HG03280 (cell line): ENCODE measurements at regions not wholly inside any gene's neighbourhood (a gene's known extent, or its start where the extent isn't known, plus 50 kb on each side); places are given as distances from the start of the nearest gene placed in this dataset.

ENCODE experiments used
- ATAC-seq: cut with Tn5 transposase; IDR thresholded peaks from one replicate; pipeline ENCODE4 v1.9.1; 2021; ENCODE audit warnings: mild to moderate bottlenecking, moderate library complexity; ENCODE audit not compliant: unreplicated experiment

DNA sequence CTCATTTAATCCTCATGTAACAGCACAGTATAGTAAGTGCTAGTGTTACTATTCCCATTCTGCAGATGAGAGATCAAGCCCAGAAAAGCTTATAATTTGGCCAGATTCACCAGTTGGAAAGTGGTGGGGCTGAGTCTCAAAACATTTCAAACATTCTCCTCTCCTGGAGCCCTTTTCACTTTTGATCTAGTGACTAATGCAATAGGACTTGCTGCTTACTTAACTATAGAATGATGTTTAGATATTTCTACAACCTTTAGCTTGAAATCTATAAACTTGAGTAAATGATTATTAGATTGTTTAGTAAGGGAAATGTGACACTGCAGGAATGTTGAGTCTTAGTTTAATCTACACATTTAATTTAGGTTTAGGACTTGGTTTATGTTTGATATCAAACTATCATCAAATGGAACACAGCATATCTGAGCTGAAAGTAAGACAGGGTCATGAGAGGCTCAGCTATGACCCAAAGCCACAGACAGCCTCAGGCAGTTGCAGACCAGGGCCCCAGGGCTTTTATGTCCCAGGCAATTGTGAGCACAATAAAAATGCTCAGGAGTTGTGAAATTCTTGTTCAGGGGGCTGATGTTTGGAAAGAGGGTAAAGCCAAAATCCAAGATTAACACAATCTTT lies 199.5 kb upstream of the HS3ST1 start:
- no peak for ATAC-seq

DNA sequence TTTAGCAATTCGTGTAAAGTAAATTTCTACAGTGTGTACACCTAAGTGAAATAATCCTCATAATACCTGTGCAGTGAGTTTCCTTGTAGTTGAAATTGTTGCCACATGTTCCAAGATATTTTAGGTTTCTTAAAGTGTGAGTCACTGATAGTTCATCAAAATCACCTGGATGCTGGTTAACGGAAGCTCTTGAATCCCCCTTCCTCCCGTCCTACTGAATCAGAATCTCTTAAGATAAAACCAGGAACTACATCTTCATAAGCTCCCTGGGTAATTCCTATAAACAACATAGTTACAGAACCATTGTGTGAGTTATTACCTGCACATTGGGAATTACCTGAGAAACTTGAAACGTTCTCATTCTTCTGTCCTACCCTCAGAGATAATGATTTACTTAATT lies 197.4 kb upstream of the HS3ST1 start:
- no peak for ATAC-seq

DNA sequence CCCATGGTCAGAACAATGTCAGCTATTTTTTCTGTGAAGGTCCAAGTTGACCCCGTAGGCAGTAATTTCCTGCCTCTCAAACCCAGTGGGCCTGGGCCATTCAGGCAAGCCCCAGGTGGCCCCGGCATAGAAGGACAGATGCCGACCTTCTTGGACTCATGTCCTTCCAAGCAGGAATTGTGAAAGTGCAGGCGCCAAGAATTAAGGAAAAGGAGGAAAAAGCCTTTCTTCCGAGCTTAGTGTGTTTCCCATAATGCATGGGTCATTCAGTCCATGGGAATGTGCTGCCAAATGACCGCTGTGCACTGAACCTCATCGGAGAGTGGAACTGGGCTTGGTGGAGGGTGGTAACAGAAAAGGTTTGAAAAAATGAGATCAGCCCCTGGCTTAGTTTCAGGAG lies 196.5 kb upstream of the HS3ST1 start:
- ATAC-seq: no peak

DNA sequence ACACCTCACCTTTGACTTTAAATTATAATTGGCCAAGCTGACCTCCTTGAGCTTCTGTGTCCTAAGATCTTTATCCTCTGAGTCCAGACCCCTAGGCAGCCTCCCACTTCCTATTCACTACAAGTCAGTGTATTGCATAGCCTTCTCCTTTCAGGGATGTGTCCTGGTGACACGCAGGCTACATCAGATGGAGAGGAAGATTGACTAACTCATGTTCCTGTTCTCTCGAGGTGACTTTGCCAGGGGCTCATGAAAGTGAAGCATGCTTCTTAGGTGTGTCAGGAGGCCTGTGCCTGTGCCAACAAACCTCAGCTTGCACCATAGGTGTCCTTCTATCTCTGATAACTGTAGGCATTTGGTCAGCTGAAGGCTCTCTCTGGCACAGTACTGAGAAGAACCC lies 195.7 kb upstream of the HS3ST1 start:
- ATAC-seq: no peak

DNA sequence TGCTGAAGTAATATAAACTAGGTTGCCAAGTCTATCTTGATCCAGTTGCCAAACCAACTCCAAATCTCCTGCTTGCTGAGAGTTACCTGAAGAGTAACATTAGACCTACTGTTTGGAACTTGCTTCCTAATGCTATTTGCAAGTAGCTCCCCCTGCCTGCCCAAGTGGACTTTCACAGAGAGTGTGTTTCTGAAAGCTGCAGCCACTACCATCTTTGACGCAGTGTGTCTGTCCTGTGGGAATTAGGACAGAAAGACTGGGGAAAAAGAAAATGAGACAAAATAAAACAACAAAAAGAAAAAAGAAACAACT lies 195.0 kb upstream of the HS3ST1 start:
- no peak for ATAC-seq

DNA sequence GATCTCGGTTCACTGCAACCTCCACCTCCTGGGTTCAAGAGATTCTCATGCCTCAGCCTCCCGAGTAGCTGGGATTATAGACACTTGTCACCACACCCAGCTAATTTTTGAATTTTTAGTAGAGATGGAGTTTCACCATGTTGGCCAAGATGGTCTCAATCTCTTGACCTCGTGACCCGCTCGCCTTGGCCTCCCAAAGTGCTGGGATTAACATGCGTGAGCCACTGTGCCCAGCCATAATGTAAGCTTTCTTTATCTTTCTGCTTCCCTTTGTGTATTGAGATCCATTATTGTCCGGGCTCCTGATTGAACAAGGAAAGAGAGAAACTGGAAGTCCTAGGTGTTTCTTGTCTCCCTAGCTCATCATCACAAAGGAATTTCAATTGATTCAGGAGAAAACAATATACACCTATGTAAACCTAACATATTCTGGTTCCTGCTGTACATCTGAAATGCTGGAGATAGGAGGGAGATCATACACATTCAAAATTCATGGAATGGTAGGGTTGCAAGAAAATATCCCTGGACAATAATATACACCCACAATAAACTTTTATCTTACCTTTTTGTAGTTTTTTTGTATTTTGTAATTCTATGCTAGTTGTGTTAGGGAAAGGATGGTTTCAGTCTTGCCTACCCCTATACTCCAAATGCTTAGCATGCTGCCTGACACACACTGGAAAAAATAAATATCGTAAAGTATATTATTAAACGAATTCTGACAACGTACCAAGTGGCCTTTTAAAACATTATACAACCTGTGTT lies 194.4 kb upstream of the HS3ST1 start:
- no peak for ATAC-seq

DNA sequence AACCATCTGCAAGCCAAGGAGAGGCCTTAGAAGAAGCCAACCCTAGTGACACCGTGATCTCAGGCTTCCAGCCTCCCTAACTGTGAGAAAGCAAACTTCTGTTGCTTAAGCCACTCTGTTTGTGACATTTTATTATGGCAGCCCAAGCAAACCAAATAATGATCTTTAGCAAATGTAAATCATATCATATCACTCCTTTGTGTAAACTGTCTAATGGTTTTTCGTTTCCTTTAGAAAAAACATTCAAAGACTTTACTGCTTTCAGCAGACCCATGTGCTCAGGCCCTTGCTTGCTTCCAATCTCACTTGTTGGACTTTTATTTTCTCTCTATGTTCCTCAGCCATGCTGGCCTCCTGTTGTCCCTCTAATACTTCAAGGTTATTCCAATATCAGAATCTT lies 192.2 kb upstream of the HS3ST1 start:
- ATAC-seq: no peak

DNA sequence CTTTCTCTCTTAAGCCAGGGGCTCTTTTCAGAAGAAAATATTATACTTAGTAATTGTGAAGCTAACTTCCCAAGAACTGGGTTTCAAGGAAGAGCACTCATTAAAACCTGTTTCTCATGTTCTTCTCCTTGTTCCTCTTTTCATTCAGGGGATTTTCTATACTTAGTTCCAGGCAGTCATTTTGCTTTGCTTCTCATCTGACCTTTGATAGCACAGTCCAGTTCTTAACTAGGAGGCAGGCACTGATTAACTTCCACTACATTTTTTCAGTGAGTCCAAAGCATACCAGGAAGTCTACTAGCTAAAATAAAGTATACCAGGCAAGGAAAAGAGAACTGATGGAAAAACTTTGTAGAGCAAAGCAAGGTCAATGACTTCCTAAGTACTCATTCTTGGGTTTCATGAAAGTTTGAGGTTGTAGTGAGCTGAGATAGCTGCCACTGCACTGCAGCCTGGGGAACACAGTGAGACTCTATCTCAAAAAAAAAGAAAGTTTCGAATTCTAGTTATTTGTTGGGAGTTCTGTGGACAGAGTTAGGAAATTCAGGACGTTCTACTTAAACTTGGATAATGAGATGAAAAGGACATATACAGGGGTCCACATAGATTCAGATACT lies 190.1 kb upstream of the HS3ST1 start:
- no peak for ATAC-seq

DNA sequence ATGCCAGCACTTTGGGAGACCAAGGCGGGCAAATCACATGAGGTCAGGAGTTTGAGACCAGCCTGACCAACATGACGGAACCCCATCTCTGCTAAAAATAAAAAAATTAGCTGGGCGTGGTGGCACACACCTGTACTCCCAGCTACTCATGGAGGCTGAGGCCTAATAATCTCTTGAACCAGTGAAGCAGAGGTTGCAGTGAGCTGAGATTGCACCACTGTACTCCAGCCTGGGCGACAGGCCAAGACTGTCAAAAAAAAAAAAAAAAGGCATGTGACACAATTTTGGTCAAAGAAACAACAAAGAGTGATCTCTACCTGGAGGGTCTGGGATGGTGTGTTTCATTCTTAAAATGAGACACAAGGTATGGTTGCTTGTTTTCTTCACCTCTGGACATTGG lies 188.2 kb upstream of the HS3ST1 start:
- ATAC-seq: no peak

DNA sequence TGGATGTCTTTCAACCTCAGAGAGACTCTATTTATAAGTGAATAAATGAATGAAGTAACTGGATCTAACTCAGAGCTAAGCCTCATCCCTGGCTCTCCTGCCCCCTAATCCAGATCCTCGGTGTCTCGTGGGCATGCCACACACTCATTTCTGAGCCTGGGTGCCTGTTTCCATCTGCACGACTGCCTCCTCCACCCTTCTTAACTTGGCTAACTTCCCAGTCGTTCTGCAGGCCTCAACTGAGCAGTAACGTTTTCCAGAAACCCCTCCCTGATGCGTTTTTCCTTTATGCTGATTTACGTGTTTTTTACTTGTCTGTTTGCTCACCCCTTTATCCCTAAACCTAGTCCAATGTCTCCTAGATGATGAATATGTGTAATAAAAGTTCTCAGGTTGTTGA lies 186.9 kb upstream of the HS3ST1 start:
- ATAC-seq: no peak

DNA sequence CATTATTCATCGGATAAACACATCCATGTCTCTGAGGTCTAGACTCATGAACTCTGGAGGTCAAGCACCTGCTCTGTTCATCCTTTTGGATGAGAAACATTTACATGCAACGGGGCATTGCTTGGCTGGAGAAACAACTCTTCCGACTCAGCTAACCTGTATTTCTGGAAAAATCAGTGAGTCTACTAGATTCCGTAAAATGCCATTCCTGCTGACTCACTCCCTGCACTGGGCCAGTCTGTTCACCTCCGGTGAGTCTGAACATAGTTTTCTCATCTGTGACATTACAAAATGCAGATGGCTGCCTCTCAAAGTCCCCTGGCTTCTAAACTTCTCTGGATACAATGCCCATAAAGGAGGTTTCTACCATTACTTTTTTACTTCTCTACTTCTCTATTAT lies 185.7 kb upstream of the HS3ST1 start:
- no peak for ATAC-seq

DNA sequence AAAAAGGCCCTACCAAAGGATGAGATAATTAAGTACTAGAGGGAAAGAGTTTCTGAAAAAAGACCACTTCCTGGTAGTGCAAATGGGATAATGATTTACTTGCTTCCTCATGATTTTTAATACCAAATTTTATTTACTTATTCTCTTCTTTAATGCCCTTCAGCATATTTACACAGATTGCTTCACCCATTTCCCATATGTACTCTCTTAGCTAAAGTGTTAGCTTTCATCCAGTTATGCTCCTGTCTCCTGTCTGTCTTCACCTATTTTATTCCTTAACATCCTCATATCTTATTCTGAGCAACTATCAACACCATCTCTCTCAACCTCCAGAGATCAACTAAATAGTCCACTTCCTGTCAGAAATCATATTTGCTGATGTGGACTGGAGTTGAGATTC lies 183.2 kb upstream of the HS3ST1 start:
- ATAC-seq: no peak

DNA sequence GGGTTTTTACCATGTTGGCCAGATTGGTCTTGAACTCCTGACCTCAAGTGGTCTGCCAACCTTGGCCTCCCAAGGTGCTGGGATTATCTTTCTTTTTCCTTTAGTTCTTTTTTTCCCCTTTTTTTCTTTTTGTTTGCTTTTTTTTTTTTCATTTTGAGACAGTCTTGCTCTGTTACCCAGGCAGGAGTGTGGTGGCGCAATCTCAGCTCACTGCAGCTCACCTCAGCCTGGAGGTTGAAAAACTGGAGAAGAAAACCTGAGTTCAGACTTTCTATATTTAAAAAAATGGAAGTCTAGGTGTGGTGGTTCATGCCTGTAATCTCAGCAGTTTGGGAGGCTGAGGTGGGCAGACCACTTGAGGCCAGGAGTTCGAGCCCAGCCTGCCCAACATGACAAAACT lies 181.1 kb upstream of the HS3ST1 start:
- no peak for ATAC-seq

DNA sequence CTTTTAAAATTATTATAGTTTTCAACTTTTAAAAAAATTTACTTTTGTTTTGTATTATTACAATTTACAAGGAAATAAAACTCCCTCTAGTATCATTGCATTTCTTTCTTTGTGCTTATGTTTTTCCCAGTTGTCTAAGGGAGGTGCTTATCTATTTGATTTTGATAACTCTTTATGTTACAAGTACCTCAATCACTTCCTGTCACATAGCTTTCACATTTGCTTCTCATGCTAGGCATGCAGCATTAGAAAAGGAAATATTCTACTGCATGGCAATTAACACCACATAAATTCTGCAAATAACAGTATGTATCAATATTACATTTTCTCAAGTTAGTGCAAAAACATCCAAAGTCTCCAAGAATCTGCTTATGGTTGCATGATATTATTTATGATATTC lies 180.3 kb upstream of the HS3ST1 start:
- no peak for ATAC-seq

DNA sequence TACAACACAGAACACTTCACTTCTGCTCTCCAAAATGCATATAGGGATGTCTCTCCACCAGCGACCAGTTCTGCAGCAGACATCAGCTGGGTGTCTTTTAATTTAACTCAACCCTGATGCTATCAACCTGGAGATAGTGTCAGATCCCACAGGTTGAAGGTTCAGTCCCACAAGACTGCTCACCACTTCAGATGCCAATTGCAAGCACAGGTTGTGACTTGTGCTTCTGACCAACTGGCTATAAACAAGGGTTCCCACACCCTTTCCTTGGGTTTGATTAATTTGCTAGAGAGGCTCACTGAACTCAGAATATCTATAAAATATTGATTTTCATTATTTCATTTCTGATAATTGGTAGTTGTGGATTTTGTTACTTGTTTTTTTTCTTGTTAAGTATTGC lies 177.4 kb upstream of the HS3ST1 start:
- no peak for ATAC-seq

DNA sequence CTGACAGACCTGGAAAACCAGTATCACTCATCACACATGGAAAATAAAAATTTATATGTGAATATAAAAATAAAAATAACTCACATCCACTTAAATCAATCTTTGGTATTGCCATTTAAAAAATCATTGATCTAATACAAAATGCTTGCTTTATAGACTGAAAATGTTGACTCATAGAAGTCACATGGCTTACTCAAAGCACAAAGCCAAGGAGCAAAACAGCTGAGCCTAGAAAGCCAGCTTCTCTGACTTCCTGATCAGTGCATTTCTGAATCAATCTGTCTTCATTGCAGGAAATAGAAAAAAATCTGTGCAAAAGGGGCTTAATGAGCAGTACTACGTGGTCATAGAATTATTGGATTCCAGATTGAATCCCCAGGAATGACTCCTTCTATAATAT lies 176.9 kb upstream of the HS3ST1 start:
- no peak for ATAC-seq

DNA sequence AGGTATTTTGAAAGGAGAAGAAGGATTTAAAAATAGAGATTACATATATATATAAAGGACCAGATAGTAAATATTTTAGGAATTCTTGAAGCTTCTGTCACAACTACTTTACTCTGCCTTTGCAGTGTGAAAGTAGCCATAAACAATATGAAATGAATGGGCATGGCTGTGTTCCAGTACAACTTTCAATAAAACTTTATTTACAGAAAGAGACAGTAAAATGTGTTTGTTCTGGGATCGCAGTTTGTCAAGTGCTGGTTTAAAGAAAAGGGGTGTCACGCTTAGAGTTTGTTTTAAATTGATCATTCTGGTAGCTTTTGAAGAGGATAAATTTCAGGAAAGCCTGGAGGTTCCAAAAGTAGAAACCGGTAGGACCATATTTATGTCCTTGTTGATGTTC lies 176.1 kb upstream of the HS3ST1 start:
- no peak for ATAC-seq

DNA sequence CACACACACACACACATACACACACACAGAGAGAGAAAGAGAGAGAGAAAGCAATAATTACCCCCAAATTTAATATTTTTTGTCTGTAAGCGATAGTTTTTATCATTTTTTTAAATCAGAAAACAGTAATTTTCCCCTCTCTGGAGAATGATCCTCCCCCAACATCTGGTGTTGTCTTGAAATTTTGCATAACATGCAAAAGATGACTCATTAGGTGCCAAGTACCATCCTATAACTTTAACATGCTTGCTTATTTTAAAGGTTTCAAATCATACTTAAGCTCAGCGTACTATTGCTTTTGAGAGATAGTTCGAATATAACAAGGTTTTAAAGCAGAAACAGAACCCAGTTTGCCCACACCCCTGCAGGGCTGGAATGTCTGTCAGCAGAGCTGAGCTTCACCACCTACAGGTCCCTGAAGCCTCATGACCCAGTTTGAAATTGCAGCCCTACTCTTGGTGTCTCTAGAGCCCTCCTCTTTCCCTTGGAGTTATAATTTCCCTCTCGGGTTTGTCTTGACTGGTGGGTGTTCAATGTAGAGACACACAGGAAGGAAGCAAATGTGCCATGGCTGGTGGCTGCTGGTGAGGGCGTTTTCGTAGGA lies 175.0 kb upstream of the HS3ST1 start:
- no peak for ATAC-seq

DNA sequence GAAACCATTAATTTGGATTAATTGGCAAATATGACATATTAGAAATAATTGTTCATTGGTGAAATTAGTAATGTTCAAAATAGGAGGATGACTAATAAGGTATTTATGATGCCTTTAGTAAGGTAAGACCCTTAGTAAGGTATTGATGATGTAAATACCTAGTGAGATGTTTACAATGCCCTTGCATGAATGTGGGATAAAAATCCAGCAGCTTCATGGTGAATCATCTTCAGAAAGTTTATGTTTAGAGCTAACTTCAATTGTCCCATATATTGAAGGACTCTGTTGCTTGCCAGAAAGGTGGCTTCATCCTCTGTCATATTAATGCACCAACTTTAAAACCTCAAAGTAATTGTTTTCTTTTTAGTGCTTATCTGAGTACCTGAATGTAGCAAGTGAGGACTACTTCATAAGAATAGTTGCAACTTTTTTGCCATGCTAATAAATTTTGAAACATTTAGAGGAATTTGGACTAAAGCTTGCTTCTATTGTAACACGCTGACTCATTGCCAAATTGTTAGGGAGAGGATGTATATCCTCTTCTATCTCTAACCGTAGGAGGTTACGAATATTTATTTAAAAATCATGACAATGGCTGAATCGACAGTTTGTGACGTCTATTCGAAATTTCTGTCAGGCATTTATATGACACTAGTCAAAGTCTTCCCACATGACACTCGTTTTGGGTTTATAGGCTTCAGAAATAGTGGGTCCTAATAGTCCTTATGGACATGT lies 174.1 kb upstream of the HS3ST1 start:
- ATAC-seq: no peak

DNA sequence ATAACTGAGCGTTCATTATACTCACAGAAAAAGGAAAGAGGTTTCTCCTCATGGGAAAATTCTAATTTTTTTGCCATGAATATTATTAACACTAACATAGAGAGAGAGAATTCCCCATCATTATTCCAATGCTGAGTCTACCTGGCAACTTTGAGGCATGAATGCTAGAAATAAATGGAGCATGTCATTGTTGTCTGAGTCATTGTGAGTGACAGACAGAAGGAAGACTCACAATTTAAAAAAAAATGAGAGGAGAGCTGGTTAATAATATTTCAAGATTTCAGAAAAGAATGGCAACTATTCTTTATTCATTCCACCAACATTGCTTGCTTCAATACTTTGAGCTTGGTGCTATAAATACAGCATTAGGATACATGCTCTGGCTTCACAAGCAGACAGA lies 170.4 kb upstream of the HS3ST1 start:
- ATAC-seq: no peak

DNA sequence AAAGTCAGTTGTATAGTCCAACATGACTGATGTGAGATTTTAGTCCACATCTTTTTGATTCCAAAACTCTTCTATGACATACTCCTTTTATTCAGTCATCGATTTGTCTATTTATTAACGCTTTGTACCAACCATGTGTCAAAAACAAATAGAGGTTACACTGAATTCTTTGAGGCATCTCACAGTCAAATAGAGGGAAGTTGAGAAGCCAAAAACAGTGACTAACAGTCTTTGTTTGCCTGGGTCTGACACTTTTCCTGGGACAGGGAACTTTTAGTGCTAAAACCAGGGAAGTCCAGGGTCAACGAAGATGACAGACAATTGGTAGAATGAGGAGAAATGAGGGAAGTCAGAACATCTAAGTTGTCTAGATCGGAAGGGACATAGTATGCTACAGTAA lies 169.9 kb upstream of the HS3ST1 start:
- no peak for ATAC-seq

DNA sequence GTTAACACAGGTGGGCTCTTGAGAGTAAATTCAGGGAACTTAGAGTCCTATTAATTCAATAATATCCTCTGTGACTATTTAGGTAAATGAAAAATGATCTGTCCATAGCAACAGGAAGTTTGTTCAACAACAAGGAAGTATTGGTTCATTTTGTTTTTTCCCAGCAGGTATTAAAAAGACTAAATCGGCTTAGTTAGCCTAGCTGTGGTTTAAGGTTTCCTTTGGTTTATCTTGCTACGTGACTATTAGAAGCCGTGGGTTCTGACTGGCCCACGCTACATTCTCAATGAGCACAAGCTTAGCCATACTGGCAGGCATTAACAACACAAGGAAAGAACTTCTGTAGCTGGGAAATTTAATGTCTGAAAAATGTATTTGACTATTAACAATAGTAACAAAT lies 168.8 kb upstream of the HS3ST1 start:
- no peak for ATAC-seq
